ENCODE measurements at regions not wholly inside any gene's neighbourhood (a gene's known extent, or its start where the extent isn't known, plus 50 kb on each side); places are given as distances from the start of the nearest gene placed in this dataset.

GRCh38 chr9:16205455-16205854 lies 652.6 kb downstream of the CCDC171 start:
- Histone ChIP-seq H3K4me3 (ENCODE audit: low read depth, low read length, poor library complexity, severe bottlenecking) (no peak overlapping the region), H3K9me2 (ENCODE audit: low read depth, low read length) (no peaks in the 10 kb centered on the region), H2AFZ (ENCODE audit: low read length) (no peak overlapping the region), H3K9ac (ENCODE audit: low read length) (no peak overlapping the region), H3K36me3 (ENCODE audit: insufficient read depth, low read length) (no peaks in the 10 kb centered on the region), H3F3A (ENCODE audit: insufficient read depth, low read length) (no peaks in the 10 kb centered on the region), H4K20me1 (ENCODE audit: insufficient read depth, low read length) (no peaks in the 10 kb centered on the region), H3K27me3 (ENCODE audit: insufficient read depth, low read length) (no peaks in the 10 kb centered on the region), H3K9me3 (ENCODE audit: low read length) (no peaks in the 10 kb centered on the region), H3K79me2 (ENCODE audit: insufficient read depth, low read length) (no peaks in the 10 kb centered on the region), H3K27ac (ENCODE audit: low read depth, low read length, poor library complexity, severe bottlenecking) (no peak overlapping the region), H3K4me2 (ENCODE audit: low read length) (no peak overlapping the region), H3K4me1 (ENCODE audit: insufficient read depth, low read length, severe bottlenecking) (no peaks in the 10 kb centered on the region)
- TF ChIP-seq, protein P1, sequence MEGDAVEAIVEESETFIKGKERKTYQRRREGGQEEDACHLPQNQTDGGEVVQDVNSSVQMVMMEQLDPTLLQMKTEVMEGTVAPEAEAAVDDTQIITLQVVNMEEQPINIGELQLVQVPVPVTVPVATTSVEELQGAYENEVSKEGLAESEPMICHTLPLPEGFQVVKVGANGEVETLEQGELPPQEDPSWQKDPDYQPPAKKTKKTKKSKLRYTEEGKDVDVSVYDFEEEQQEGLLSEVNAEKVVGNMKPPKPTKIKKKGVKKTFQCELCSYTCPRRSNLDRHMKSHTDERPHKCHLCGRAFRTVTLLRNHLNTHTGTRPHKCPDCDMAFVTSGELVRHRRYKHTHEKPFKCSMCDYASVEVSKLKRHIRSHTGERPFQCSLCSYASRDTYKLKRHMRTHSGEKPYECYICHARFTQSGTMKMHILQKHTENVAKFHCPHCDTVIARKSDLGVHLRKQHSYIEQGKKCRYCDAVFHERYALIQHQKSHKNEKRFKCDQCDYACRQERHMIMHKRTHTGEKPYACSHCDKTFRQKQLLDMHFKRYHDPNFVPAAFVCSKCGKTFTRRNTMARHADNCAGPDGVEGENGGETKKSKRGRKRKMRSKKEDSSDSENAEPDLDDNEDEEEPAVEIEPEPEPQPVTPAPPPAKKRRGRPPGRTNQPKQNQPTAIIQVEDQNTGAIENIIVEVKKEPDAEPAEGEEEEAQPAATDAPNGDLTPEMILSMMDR (IDR thresholded peaks at IDR 0.05; ENCODE audit: low read length), result no peak
- TF ChIP-seq EZH2 (IDR thresholded peaks at IDR 0.05; ENCODE audit: borderline replicate concordance, low read length), result no peak

DNA sequence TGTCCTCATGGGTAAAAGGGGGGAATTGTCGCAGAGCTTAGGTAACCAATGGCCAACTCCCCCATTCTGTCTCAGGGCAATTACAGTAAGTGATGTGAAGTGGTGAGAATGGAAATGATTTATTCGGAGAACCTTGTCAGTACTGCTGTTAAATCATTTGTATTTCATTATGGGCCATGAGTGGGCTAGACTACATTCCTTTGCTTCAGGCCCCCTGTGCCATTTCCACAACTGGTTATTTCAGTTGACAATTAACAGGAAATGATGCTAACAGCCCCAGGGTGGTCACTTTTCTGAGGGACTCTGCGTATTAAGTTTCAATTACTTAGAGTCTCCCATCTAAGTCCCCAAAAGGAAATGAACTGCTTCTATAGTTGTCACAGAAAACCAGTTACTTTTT lies 653.7 kb downstream of the CCDC171 start:
- no peak overlapping the region for H3K4me2 ChIP-seq (ENCODE audit: low read length)
- no peaks in the 10 kb centered on the region for H3F3A ChIP-seq (ENCODE audit: insufficient read depth, low read length)
- no peak overlapping the region for H3K4me3 ChIP-seq (ENCODE audit: low read depth, low read length, poor library complexity, severe bottlenecking)
- no peaks in the 10 kb centered on the region for H3K36me3 ChIP-seq (ENCODE audit: insufficient read depth, low read length)
- H3K9me3 ChIP-seq (ENCODE audit: low read length), result no peaks in the 10 kb centered on the region
- no peaks in the 10 kb centered on the region for H3K4me1 ChIP-seq (ENCODE audit: insufficient read depth, low read length, severe bottlenecking)
- H2AFZ ChIP-seq (ENCODE audit: low read length), result no peak overlapping the region
- H3K9me2 ChIP-seq (ENCODE audit: low read depth, low read length), result no peaks in the 10 kb centered on the region
- TF ChIP-seq, protein P1 (IDR thresholded peaks at IDR 0.05; ENCODE audit: low read length), result no peak
- TF ChIP-seq EZH2 (IDR thresholded peaks at IDR 0.05; ENCODE audit: borderline replicate concordance, low read length), result no peak
- no peaks in the 10 kb centered on the region for H3K79me2 ChIP-seq (ENCODE audit: insufficient read depth, low read length)
- H3K27ac ChIP-seq (ENCODE audit: low read depth, low read length, poor library complexity, severe bottlenecking), result no peak overlapping the region
- no peaks in the 10 kb centered on the region for H3K27me3 ChIP-seq (ENCODE audit: insufficient read depth, low read length)
- H4K20me1 ChIP-seq (ENCODE audit: insufficient read depth, low read length), result no peaks in the 10 kb centered on the region
- no peak overlapping the region for H3K9ac ChIP-seq (ENCODE audit: low read length)

DNA sequence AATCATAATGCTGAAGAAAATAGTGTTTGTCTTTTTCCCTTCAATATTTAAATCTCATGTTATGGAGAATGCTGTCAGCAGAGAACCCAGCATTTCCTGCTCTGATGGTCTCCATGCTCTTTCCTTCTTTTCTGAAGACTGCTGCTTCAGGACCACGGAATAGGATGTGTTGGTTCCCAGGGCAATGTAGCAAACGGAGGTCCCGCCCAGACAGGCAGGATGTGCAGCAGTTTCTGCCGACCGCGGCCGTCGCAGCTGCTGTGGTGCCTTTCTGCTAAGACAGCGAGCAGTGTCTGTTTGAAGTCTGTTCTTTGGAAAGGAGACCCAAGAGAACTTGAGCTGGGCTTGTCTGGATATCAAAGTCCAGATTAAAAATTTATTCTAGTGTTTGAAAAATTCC lies 654.3 kb downstream of the CCDC171 start:
- no peak overlapping the region for H3K4me2 ChIP-seq (ENCODE audit: low read length)
- H3K9ac ChIP-seq (ENCODE audit: low read length), result no peak overlapping the region
- no peak overlapping the region for H2AFZ ChIP-seq (ENCODE audit: low read length)

More for the DNA sequence above, 654.3 kb downstream of the CCDC171 start:
- TF ChIP-seq EZH2 (IDR thresholded peaks at IDR 0.05; ENCODE audit: borderline replicate concordance, low read length), result no peak
- TF ChIP-seq, protein P1 (IDR thresholded peaks at IDR 0.05; ENCODE audit: low read length), result no peak
- Histone ChIP-seq H3K36me3 (ENCODE audit: insufficient read depth, low read length) (no peaks in the 10 kb centered on the region), H3K4me3 (ENCODE audit: low read depth, low read length, poor library complexity, severe bottlenecking) (no peak overlapping the region), H3K27me3 (ENCODE audit: insufficient read depth, low read length) (no peaks in the 10 kb centered on the region), H3F3A (ENCODE audit: insufficient read depth, low read length) (no peaks in the 10 kb centered on the region), H3K79me2 (ENCODE audit: insufficient read depth, low read length) (no peaks in the 10 kb centered on the region), H3K4me1 (ENCODE audit: insufficient read depth, low read length, severe bottlenecking) (no peaks in the 10 kb centered on the region), H4K20me1 (ENCODE audit: insufficient read depth, low read length) (no peaks in the 10 kb centered on the region), H3K9me3 (ENCODE audit: low read length) (no peaks in the 10 kb centered on the region), H3K9me2 (ENCODE audit: low read depth, low read length) (no peaks in the 10 kb centered on the region), H3K27ac (ENCODE audit: low read depth, low read length, poor library complexity, severe bottlenecking) (no peak overlapping the region)

All from OCI-LY1 (cell line).